Gastroesophageal sphincter (tissue), 4 donors: ENCODE measurements at regions not wholly inside any gene's neighbourhood (a gene's known extent, or its start where the extent isn't known, plus 50 kb on each side); places are given as distances from the start of the nearest gene placed in this dataset.

Experiments
- ATAC-seq: fragments of 150-250 bp; one replicate; pipeline ENCODE4 v1.9.1; 2016; ENCODE audit warnings: mild to moderate bottlenecking, moderate library complexity
- H3K27ac ChIP-seq, 4 donors: fragments of 200-600 bp; sonication (generic) in 3 of 4; 1 replicate in 3 of 4; 2 replicates in 1 of 4; pipeline ENCODE4 v1.5.1; 2016 to 2019
- H3K27me3 ChIP-seq: fragments of 200-600 bp; sonication (generic); one replicate; pipeline ENCODE4 v1.5.1; 2019
- H3K36me3 ChIP-seq, 2 donors: fragments of 200-600 bp; sonication (generic); one replicate each; pipeline ENCODE4 v1.5.1; 2019; ENCODE audit warnings: control low read depth in 1 of 2
- H3K4me1 ChIP-seq, 3 donors: fragments of 200-600 bp; sonication (generic); 1 replicate in 2 of 3; 2 replicates in 1 of 3; pipeline ENCODE4 v1.5.1; 2016 to 2019; ENCODE audit warnings: control low read depth in 2 of 3
- H3K4me3 ChIP-seq, 2 donors: fragments of 200-600 bp; sonication (generic); one replicate each; pipeline ENCODE4 v1.5.1; 2019; ENCODE audit warnings: mild to moderate bottlenecking in 1 of 2, moderate library complexity in 1 of 2
- H3K9me3 ChIP-seq, 3 donors: fragments of 200-600 bp; sonication (generic); one replicate each; pipeline ENCODE4 v1.5.1; 2017 to 2019; ENCODE audit warnings: control low read depth in 2 of 3
- CTCF ChIP-seq, 4 experiments: fragments of 200-600 bp in 2 of 4; fragments of 450-650 bp in 2 of 4; sonication (generic) in 1 of 4; IDR thresholded peaks; one replicate each; pipeline ENCODE4 v1.5.1; 2017 to 2019; ENCODE audit warnings: antibody characterized with exemption in 4 of 4, mild to moderate bottlenecking in 2 of 4, moderate library complexity in 2 of 4
- EP300 ChIP-seq: sonication (generic); formaldehyde crosslinking; IDR thresholded peaks from one replicate; pipeline ENCODE4 v1.6.1; 2017; ENCODE audit warnings: antibody characterized with exemption, mild to moderate bottlenecking
- POLR2A ChIP-seq, 2 donors: fragments of 450-650 bp; IDR thresholded peaks; one replicate each; pipeline ENCODE4 v1.6.1; 2017; ENCODE audit warnings: antibody characterized with exemption in 2 of 2, mild to moderate bottlenecking in 2 of 2, moderate library complexity in 1 of 2
- POLR2AphosphoS5 ChIP-seq: sonication (generic); formaldehyde crosslinking; IDR thresholded peaks from one replicate; pipeline ENCODE4 v1.6.1; 2017; ENCODE audit warnings: antibody characterized with exemption
- WGBS, 2 donors: methylation state at CpG; one replicate each; pipeline ENCODE4 v1.1.5; 2018; ENCODE audit warnings: low coverage in 1 of 2; 5-methylcytosine and 5-hydroxymethylcytosine counted together

- Histone ChIP-seq H3K4me1 (no peaks in the 10 kb centered on the region), H3K9me3 (no peaks in the 10 kb centered on the region), H3K27ac (no peak overlapping the region), H3K36me3 (no peaks in the 10 kb centered on the region), H3K27me3 (no peaks in the 10 kb centered on the region), H3K4me3 (no peak overlapping the region)
- TF ChIP-seq POLR2A (IDR thresholded peaks at IDR 0.05) = no peak
- TF ChIP-seq EP300 = no peak
- no peak for TF ChIP-seq CTCF (IDR thresholded peaks at IDR 0.05)
- no peak for TF ChIP-seq POLR2AphosphoS5
- WGBS, 2 donors = 31 to 38% methylated on average over 3 of the region's 3 CpGs
- ATAC-seq = no peak
Measured at GRCh38 chr2:78592491-78592890, 433.0 kb upstream of the REG3G start.

- no peaks in the 10 kb centered on the region for H3K27me3 ChIP-seq
- no peaks in the 10 kb centered on the region for H3K36me3 ChIP-seq
- H3K27ac ChIP-seq = no peak overlapping the region
- 88 to 100% methylated on average over 1 of the region's 1 CpG for WGBS, 2 donors
- H3K4me3 ChIP-seq = no peak overlapping the region
- no peaks in the 10 kb centered on the region for H3K4me1 ChIP-seq
- no peak for ATAC-seq
- TF ChIP-seq EP300 = no peak
- H3K9me3 ChIP-seq = no peaks in the 10 kb centered on the region
Measured at GRCh38 chr2:78601113-78601512, 424.4 kb upstream of the REG3G start.

- Histone ChIP-seq H3K9me3 (no peaks in the 10 kb centered on the region), H3K4me3 (no peak overlapping the region), H3K27ac (no peak overlapping the region), H3K27me3 (no peaks in the 10 kb centered on the region), H3K36me3 (no peaks in the 10 kb centered on the region), H3K4me1 (no peaks in the 10 kb centered on the region)
- ATAC-seq = no peak
- TF ChIP-seq POLR2AphosphoS5 = no peak
- no peak for TF ChIP-seq POLR2A (IDR thresholded peaks at IDR 0.05)
- no peak for TF ChIP-seq CTCF (IDR thresholded peaks at IDR 0.05)
- WGBS, 2 donors = 90 to 94% methylated on average over 4 of the region's 4 CpGs
Measured at GRCh38 chr2:78602862-78603261, 422.6 kb upstream of the REG3G start.

- Histone ChIP-seq H3K9me3 (no peaks in the 10 kb centered on the region), H3K27ac (no peak overlapping the region), H3K36me3 (no peaks in the 10 kb centered on the region), H3K27me3 (no peaks in the 10 kb centered on the region), H3K4me3 (no peak overlapping the region), H3K4me1 (no peaks in the 10 kb centered on the region)
- TF ChIP-seq CTCF (IDR thresholded peaks at IDR 0.05) (no peak), POLR2AphosphoS5 (no peak), POLR2A (IDR thresholded peaks at IDR 0.05) (no peak), EP300 (no peak)
- 34% methylated on average over 2 of the region's 2 CpGs for WGBS, 2 donors
- ATAC-seq = no peak
Measured at GRCh38 chr2:78606895-78607294, 418.6 kb upstream of the REG3G start.

- no peaks in the 10 kb centered on the region for H3K4me1 ChIP-seq
- no peaks in the 10 kb centered on the region for H3K27me3 ChIP-seq
- H3K9me3 ChIP-seq = no peaks in the 10 kb centered on the region
- ATAC-seq = no peak
- no peak overlapping the region for H3K27ac ChIP-seq
- TF ChIP-seq POLR2A (IDR thresholded peaks at IDR 0.05) (no peak), POLR2AphosphoS5 (no peak), EP300 (no peak), CTCF (IDR thresholded peaks at IDR 0.05) (no peak)
- H3K36me3 ChIP-seq = no peaks in the 10 kb centered on the region
- WGBS, 2 donors = 67 to 79% methylated on average over 1 of the region's 1 CpG
- H3K4me3 ChIP-seq = no peak overlapping the region
Measured at GRCh38 chr2:78614726-78615125, 410.8 kb upstream of the REG3G start.

- WGBS, 2 donors = 86 to 90% methylated on average over 2 of the region's 2 CpGs
- no peak for ATAC-seq
- no peak for TF ChIP-seq EP300
- no peak for TF ChIP-seq POLR2A (IDR thresholded peaks at IDR 0.05)
- TF ChIP-seq POLR2AphosphoS5 = no peak
- TF ChIP-seq CTCF (IDR thresholded peaks at IDR 0.05) = no peak
Measured at GRCh38 chr2:78615956-78616355, 409.5 kb upstream of the REG3G start.

More at GRCh38 chr2:78615956-78616355, 409.5 kb upstream of the REG3G start:
- H3K36me3 ChIP-seq = no peaks in the 10 kb centered on the region
- no peak overlapping the region for H3K27ac ChIP-seq
- H3K27me3 ChIP-seq = no peaks in the 10 kb centered on the region
- no peaks in the 10 kb centered on the region for H3K9me3 ChIP-seq
- no peaks in the 10 kb centered on the region for H3K4me1 ChIP-seq
- H3K4me3 ChIP-seq = no peak overlapping the region
